Choroid plexus epithelial cell (primary cell): ENCODE measurements at regions not wholly inside any gene's neighbourhood (a gene's known extent, or its start where the extent isn't known, plus 50 kb on each side); places are given as distances from the start of the nearest gene placed in this dataset.
"Not testable (repeated sequence)": the region's sequence is repeated elsewhere in the genome, so short reads cannot be mapped to it uniquely, and the experiment has no call there.

Source experiments
- DNase-seq: peaks from one replicate; pipeline ENCODE4 v3.0.0-alpha.2; 2010; ENCODE audit warnings: low read depth
- H3K4me3 ChIP-seq: 2 replicates; pipeline ENCODE4 v1.5.1; 2011; ENCODE audit warnings: low read depth, mild to moderate bottlenecking, control low read depth, low read length, moderate library complexity
- CTCF ChIP-seq: conservative IDR thresholded peaks from 2 replicates; pipeline ENCODE4 v1.5.1; 2011; ENCODE audit warnings: low read depth, mild to moderate bottlenecking, control low read depth, inconsistent platforms, low read length, moderate library complexity

- H3K4me3 ChIP-seq = no peak overlapping the region
- no peak for DNase-seq
- no peak for TF ChIP-seq CTCF
Measured at GRCh38 chrX:37918703-37919102, 71.3 kb upstream of the DYNLT3 start.

GRCh38 chrX:37921758-37922157 lies 74.4 kb upstream of the DYNLT3 start:
- DNase-seq = peak; percentile 26
- H3K4me3 ChIP-seq = no peak overlapping the region
- no peak for TF ChIP-seq CTCF

GRCh38 chrX:37922928-37923327 lies 75.6 kb upstream of the DYNLT3 start:
- DNase-seq = peak; percentile 11
- no peak overlapping the region for H3K4me3 ChIP-seq
- no peak for TF ChIP-seq CTCF

- not testable (repeated sequence) for H3K4me3 ChIP-seq, DNase-seq
Measured at GRCh38 chrX:37925761-37926160, 78.4 kb upstream of the DYNLT3 start.

- no peak overlapping the region for H3K4me3 ChIP-seq
- peak; percentile 43 for TF ChIP-seq CTCF
- DNase-seq = peak; percentile 65
Measured at GRCh38 chrX:37926700-37927099, 79.3 kb upstream of the DYNLT3 start.

- H3K4me3 ChIP-seq = no peak overlapping the region
- no peak for DNase-seq
- no peak for TF ChIP-seq CTCF
Measured at GRCh38 chrX:37942170-37942569, 64.2 kb upstream of the SYTL5 start.

- TF ChIP-seq CTCF = no peak
- DNase-seq = no peak
- H3K4me3 ChIP-seq = no peak overlapping the region
Measured at GRCh38 chrX:37943554-37944344, 62.6 kb upstream of the SYTL5 start.

- no peak for TF ChIP-seq CTCF
- no peak overlapping the region for H3K4me3 ChIP-seq
- DNase-seq = no peak
Measured at GRCh38 chrX:37946197-37946596, 60.2 kb upstream of the SYTL5 start.
